ENCODE measurements at regions not wholly inside any gene's neighbourhood (a gene's known extent, or its start where the extent isn't known, plus 50 kb on each side); places are given as distances from the start of the nearest gene placed in this dataset.
"Not testable (repeated sequence)": the region's sequence is repeated elsewhere in the genome, so short reads cannot be mapped to it uniquely, and the experiment has no call there.

- POLR2A ChIA-PET: no interaction called here
- CTCF ChIA-PET: no interaction called here
- H3K4me1 Mint-ChIP-seq (ENCODE audit: low read depth): no peaks in the 10 kb centered on the region
- no peaks in the 10 kb centered on the region for H3K9me3 Mint-ChIP-seq
- intact Hi-C loops (cut with micrococcal nuclease): no loop called here
- no peaks in the 10 kb centered on the region for H3K27me3 Mint-ChIP-seq
- no peak for TF ChIP-seq CTCF (IDR thresholded peaks at IDR 0.05)
- ATAC-seq (no peak), DNase-seq (no peak)
- H3K27ac Mint-ChIP-seq: no peak overlapping the region
- H3K36me3 Mint-ChIP-seq (ENCODE audit: low read depth): no peaks in the 10 kb centered on the region
- H3K4me3 Mint-ChIP-seq: no peak overlapping the region
Observed at GRCh38 chr2:125313806-125314205, 1288.7 kb downstream of the CNTNAP5 start.

GRCh38 chr2:125318740-125319139 lies 1293.7 kb downstream of the CNTNAP5 start:
- intact Hi-C loops (cut with micrococcal nuclease): no loop called here
- ChIA-PET POLR2A (no interaction called here), CTCF (no interaction called here)
- ATAC-seq: no peak
- TF ChIP-seq CTCF (IDR thresholded peaks at IDR 0.05): no peak
- no peak overlapping the region for H3K27ac Mint-ChIP-seq
- no peak overlapping the region for H3K4me3 Mint-ChIP-seq
- no peaks in the 10 kb centered on the region for H3K27me3 Mint-ChIP-seq
- DNase-seq: no peak
- no peaks in the 10 kb centered on the region for H3K9me3 Mint-ChIP-seq
- H3K36me3 Mint-ChIP-seq (ENCODE audit: low read depth): no peaks in the 10 kb centered on the region
- no peaks in the 10 kb centered on the region for H3K4me1 Mint-ChIP-seq (ENCODE audit: low read depth)

GRCh38 chr2:125324273-125324672 lies 1299.2 kb downstream of the CNTNAP5 start:
- TF ChIP-seq CTCF (IDR thresholded peaks at IDR 0.05): no peak
- DNase-seq: no peak
- ChIA-PET POLR2A (no interaction called here), CTCF (no interaction called here)
- Mint-ChIP-seq H3K9me3 (no peaks in the 10 kb centered on the region), H3K27me3 (no peaks in the 10 kb centered on the region), H3K27ac (no peak overlapping the region), H3K4me3 (no peak overlapping the region), H3K4me1 (ENCODE audit: low read depth) (no peaks in the 10 kb centered on the region), H3K36me3 (ENCODE audit: low read depth) (no peaks in the 10 kb centered on the region)
- ATAC-seq: no peak
- intact Hi-C loops (cut with micrococcal nuclease): no loop called here

GRCh38 chr2:125330133-125330532 lies 1305.0 kb downstream of the CNTNAP5 start:
- H3K9me3 Mint-ChIP-seq: peaks cover 1% of the 10 kb centered on the region
- no peaks in the 10 kb centered on the region for H3K4me1 Mint-ChIP-seq (ENCODE audit: low read depth)
- POLR2A ChIA-PET: no interaction called here
- no peak for DNase-seq
- intact Hi-C loops (cut with micrococcal nuclease): no loop called here
- H3K27me3 Mint-ChIP-seq: no peaks in the 10 kb centered on the region
- CTCF ChIA-PET: no interaction called here
- H3K27ac Mint-ChIP-seq: no peak overlapping the region
- ATAC-seq: no peak
- no peaks in the 10 kb centered on the region for H3K36me3 Mint-ChIP-seq (ENCODE audit: low read depth)
- no peak overlapping the region for H3K4me3 Mint-ChIP-seq
- TF ChIP-seq CTCF (IDR thresholded peaks at IDR 0.05): no peak

- no peak for TF ChIP-seq CTCF (IDR thresholded peaks at IDR 0.05)
- no peak overlapping the region for H3K27ac Mint-ChIP-seq
- no peaks in the 10 kb centered on the region for H3K36me3 Mint-ChIP-seq (ENCODE audit: low read depth)
- no peak overlapping the region for H3K4me3 Mint-ChIP-seq
- ATAC-seq: no peak
- H3K9me3 Mint-ChIP-seq: peaks cover 5% of the 10 kb centered on the region
- ChIA-PET POLR2A (no interaction called here), CTCF (no interaction called here)
- no peaks in the 10 kb centered on the region for H3K27me3 Mint-ChIP-seq
- no peaks in the 10 kb centered on the region for H3K4me1 Mint-ChIP-seq (ENCODE audit: low read depth)
- intact Hi-C loops (cut with micrococcal nuclease): no loop called here
- DNase-seq: no peak
Observed at GRCh38 chr2:125341353-125341752, 1314.6 kb upstream of the GYPC start.

- CTCF ChIA-PET; H3K9me3 Mint-ChIP-seq; POLR2A ChIA-PET; H3K4me3 Mint-ChIP-seq; H3K27ac Mint-ChIP-seq; DNase-seq; H3K4me1 Mint-ChIP-seq (ENCODE audit: low read depth); H3K36me3 Mint-ChIP-seq (ENCODE audit: low read depth); H3K27me3 Mint-ChIP-seq; intact Hi-C loops (cut with micrococcal nuclease); ATAC-seq: not testable (repeated sequence)
Observed at GRCh38 chr2:125353542-125353941, 1302.4 kb upstream of the GYPC start.

Measured in activated CD8-positive, alpha-beta T cell treated with anti-CD3 and anti-CD28 coated beads for 36 hours (primary cell).